CD14-positive monocyte (primary cell): ENCODE measurements at regions not wholly inside any gene's neighbourhood (a gene's known extent, or its start where the extent isn't known, plus 50 kb on each side); places are given as distances from the start of the nearest gene placed in this dataset.

Source experiments
- DNase-seq, 3 donors: peaks; one replicate each; pipeline ENCODE4 v3.0.0-alpha.2; 2011 to 2022
- H2AFZ ChIP-seq: 2 replicates; pipeline ENCODE4 v1.6.0; 2012; ENCODE audit warnings: mild to moderate bottlenecking, low read depth, low read length, inconsistent platforms; ENCODE audit not compliant: insufficient read depth, poor library complexity, severe bottlenecking
- H3K27ac ChIP-seq, 2 donors: 1 replicate in 1 of 2; 2 replicates in 1 of 2; pipeline ENCODE4 v1.5.1; 2012 to 2013; ENCODE audit warnings: low read length in 2 of 2, control low read depth in 1 of 2, inconsistent platforms in 1 of 2, low read depth in 1 of 2, mild to moderate bottlenecking in 1 of 2
- H3K27me3 ChIP-seq, 2 donors: one replicate each; pipeline versions ENCODE4 v1.6.0 to v1.6.1; 2011 to 2013; ENCODE audit warnings: low read length in 2 of 2; ENCODE audit not compliant: control insufficient read depth in 2 of 2, insufficient read depth in 2 of 2
- H3K36me3 ChIP-seq, 2 donors: replicated peaks in 1 of 2; 1 replicate in 1 of 2; 2 replicates in 1 of 2; pipeline versions ENCODE4 v1.5.1 to v1.6.1; 2012 to 2013; ENCODE audit warnings: low read length in 2 of 2, control low read depth in 1 of 2, inconsistent platforms in 1 of 2, mild to moderate bottlenecking in 1 of 2; ENCODE audit not compliant: insufficient read depth in 2 of 2, control insufficient read depth in 1 of 2
- H3K4me1 ChIP-seq, 2 donors: 1 replicate in 1 of 2; 2 replicates in 1 of 2; pipeline versions ENCODE4 v1.5.1 to v1.6.1; 2012 to 2013; ENCODE audit warnings: low read length in 2 of 2, control low read depth in 1 of 2, inconsistent platforms in 1 of 2, mild to moderate bottlenecking in 1 of 2, moderate library complexity in 1 of 2; ENCODE audit not compliant: insufficient read depth in 2 of 2, control insufficient read depth in 1 of 2
- H3K4me2 ChIP-seq: replicated peaks from 2 replicates; pipeline ENCODE3; 2012; ENCODE audit warnings: low read length, moderate library complexity, mild to moderate bottlenecking; ENCODE audit not compliant: poor library complexity, severe bottlenecking; ENCODE audit errors: extremely low read depth
- H3K4me3 ChIP-seq, 3 experiments: fragments of 200-600 bp in 1 of 3; sonication (generic) in 1 of 3; replicated peaks in 1 of 3; 1 replicate in 2 of 3; 2 replicates in 1 of 3; pipeline ENCODE4 v1.5.1; 2011 to 2013; ENCODE audit warnings: low read length in 3 of 3, mild to moderate bottlenecking in 3 of 3, control low read depth in 2 of 3, low read depth in 2 of 3, inconsistent platforms in 1 of 3, moderate library complexity in 1 of 3
- H3K79me2 ChIP-seq: 2 replicates; pipeline ENCODE4 v1.6.0; 2012; ENCODE audit warnings: mild to moderate bottlenecking, control low read depth, inconsistent platforms, low read length, moderate library complexity; ENCODE audit not compliant: insufficient read depth
- H3K9ac ChIP-seq: 2 replicates; pipeline ENCODE4 v1.6.0; 2017; ENCODE audit warnings: low read length, mild to moderate bottlenecking; ENCODE audit not compliant: insufficient read depth, poor library complexity, severe bottlenecking
- H3K9me3 ChIP-seq, 2 donors: replicated peaks in 1 of 2; 1 replicate in 1 of 2; 2 replicates in 1 of 2; pipeline versions ENCODE4 v1.5.1 to v1.6.1; 2012 to 2013; ENCODE audit warnings: low read length in 2 of 2, control low read depth in 1 of 2; ENCODE audit not compliant: control insufficient read depth in 1 of 2, insufficient read depth in 1 of 2
- H4K20me1 ChIP-seq: 2 replicates; pipeline ENCODE4 v1.6.0; 2012; ENCODE audit warnings: mild to moderate bottlenecking, low read length, control low read depth, moderate library complexity; ENCODE audit not compliant: insufficient read depth
- H3K27ac Mint-ChIP-seq, 7 donors: one replicate each; pipeline ENCODE4 v1.8.0; 2020; ENCODE audit warnings: mild to moderate bottlenecking in 7 of 7, mixed read lengths in 7 of 7, moderate library complexity in 6 of 7, inconsistent platforms in 2 of 7
- H3K27me3 Mint-ChIP-seq, 3 donors: one replicate each; pipeline ENCODE4 v1.8.0; 2021 to 2022; ENCODE audit warnings: low read depth in 3 of 3, mild to moderate bottlenecking in 3 of 3, mixed read lengths in 3 of 3, moderate library complexity in 3 of 3, inconsistent platforms in 1 of 3
- H3K36me3 Mint-ChIP-seq, 2 donors: one replicate each; pipeline ENCODE4 v1.8.0; 2020; ENCODE audit warnings: mixed read lengths in 2 of 2, inconsistent platforms in 1 of 2, mild to moderate bottlenecking in 1 of 2
- H3K4me1 Mint-ChIP-seq: one replicate; pipeline ENCODE4 v1.8.0; 2020; ENCODE audit warnings: mild to moderate bottlenecking, mixed read lengths
- H3K4me3 Mint-ChIP-seq, 2 donors: one replicate each; pipeline ENCODE4 v1.8.0; 2020; ENCODE audit warnings: mild to moderate bottlenecking in 2 of 2, mixed read lengths in 2 of 2, moderate library complexity in 1 of 2
- H3K9me3 Mint-ChIP-seq, 7 donors: one replicate each; pipeline ENCODE4 v1.8.0; 2020 to 2022; ENCODE audit warnings: mixed read lengths in 7 of 7, mild to moderate bottlenecking in 6 of 7, moderate library complexity in 6 of 7, inconsistent platforms in 2 of 7
- CTCF ChIP-seq: fragments of 200-600 bp; IDR thresholded peaks from one replicate; pipeline ENCODE4 v1.8.0; 2022; ENCODE audit warnings: antibody characterized with exemption, mild to moderate bottlenecking
- WGBS: methylation state at CpG from one replicate; pipeline ENCODE4 v1.1.5; 2013; ENCODE audit warnings: missing lambda C conversion rate; ENCODE audit not compliant: insufficient coverage; 5-methylcytosine and 5-hydroxymethylcytosine counted together
- intact Hi-C, 2 donors: fragments of 100-400 bp; cut with micrococcal nuclease; formaldehyde crosslinking; loops; one replicate each; pipeline versions ENCODE4 v1.15.0 to v1.15.1; 2023

GRCh38 chr17:73901249-73901648 lies 257.0 kb upstream of the SDK2 start:
- H3K36me3 Mint-ChIP-seq, result peaks cover 0 to 5% of the 10 kb centered on the region in 2 donors
- H3K27me3 ChIP-seq, result peaks cover 19 to 49% of the 10 kb centered on the region in 2 donors
- H3K79me2 ChIP-seq, result no peaks in the 10 kb centered on the region
- H3K27me3 Mint-ChIP-seq, result peaks cover 40 to 63% (median 55%) of the 10 kb centered on the region in 3 donors
- peaks cover 15 to 19% of the 10 kb centered on the region in 2 donors for H3K4me1 ChIP-seq
- no peak for TF ChIP-seq CTCF
- H3K4me2 ChIP-seq, result peak overlapping the region; percentile 92
- peaks cover 0 to 7% (median 0%) of the 10 kb centered on the region in 7 donors for H3K9me3 Mint-ChIP-seq
- H3K27ac ChIP-seq, result no peak overlapping the region
- H4K20me1 ChIP-seq, result no peaks in the 10 kb centered on the region
- H3K27ac Mint-ChIP-seq, result no peak overlapping the region
- 100% methylated on average over 1 of the region's 2 CpGs for WGBS
- intact Hi-C loops, result no loop called here
- no peak overlapping the region for H3K9ac ChIP-seq
- H2AFZ ChIP-seq, result peak overlapping the region; percentile 89
- no peaks in the 10 kb centered on the region for H3K9me3 ChIP-seq
- H3K4me1 Mint-ChIP-seq, result peaks cover 19% of the 10 kb centered on the region
- peak overlapping the region; percentile 92 to 99 for H3K4me3 Mint-ChIP-seq
- no peaks in the 10 kb centered on the region for H3K36me3 ChIP-seq
- no peak for DNase-seq
- H3K4me3 ChIP-seq, result peak overlapping the region in 1 of 3 experiments; percentile 80

GRCh38 chr17:73901661-73902415 lies 257.6 kb upstream of the SDK2 start:
- Mint-ChIP-seq H3K4me1 (peaks cover 19% of the 10 kb centered on the region), H3K4me3 (peak overlapping the region; percentile 92 to 99), H3K9me3 (peaks cover 0 to 7% (median 0%) of the 10 kb centered on the region in 7 donors), H3K27ac (peak overlapping the region in 2 of 7 donors; percentile 54 to 85), H3K36me3 (peaks cover 0 to 5% of the 10 kb centered on the region in 2 donors), H3K27me3 (peaks cover 40 to 65% (median 57%) of the 10 kb centered on the region in 3 donors)
- Histone ChIP-seq H3K4me1 (peaks cover 15 to 19% of the 10 kb centered on the region in 2 donors), H3K79me2 (no peaks in the 10 kb centered on the region), H2AFZ (peak overlapping the region; percentile 89), H3K4me3 (peak overlapping the region; percentile 34 to 80 (median 42)), H3K9ac (peak overlapping the region; percentile 54), H3K27ac (no peak overlapping the region), H3K9me3 (no peaks in the 10 kb centered on the region), H4K20me1 (no peaks in the 10 kb centered on the region), H3K36me3 (no peaks in the 10 kb centered on the region), H3K27me3 (peaks cover 19 to 54% of the 10 kb centered on the region in 2 donors), H3K4me2 (peak overlapping the region; percentile 92)
- peak; percentile 29 to 59 (median 52) for DNase-seq
- no peak for TF ChIP-seq CTCF
- WGBS, result under 1% methylated on average over 45 of the region's 49 CpGs
- intact Hi-C loops, result no loop called here
